ENCODE measurements at regions not wholly inside any gene's neighbourhood (a gene's known extent, or its start where the extent isn't known, plus 50 kb on each side); places are given as distances from the start of the nearest gene placed in this dataset.

GRCh38 chr1:172723251-172723650 is 64.3 kb downstream of the FASLG start:
- no peak overlapping the region for H2BK15ac ChIP-seq (ENCODE audit: low read length)
- H3K23ac ChIP-seq (ENCODE audit: insufficient read length) = no peak overlapping the region
- no peaks in the 10 kb centered on the region for H3K36me3 ChIP-seq (ENCODE audit: control insufficient read depth in 2 of 4, insufficient read depth in 4 of 4, low read length in 3 of 4)
- H3K4me1 ChIP-seq (replicated peaks in 1 of 4; ENCODE audit: control insufficient read depth in 3 of 4, insufficient read depth in 4 of 4, low read length in 3 of 4) = peaks cover 0 to 5% (median 0%) of the 10 kb centered on the region in 4 experiments; a peak in 1 of 7 replicates
- TF ChIP-seq NRF1 (IDR thresholded peaks at IDR 0.05; ENCODE audit: low read depth, low read length) = no peak
- no peak for TF ChIP-seq JUN (IDR thresholded peaks at IDR 0.05; ENCODE audit: low read depth, low read length)
- no peak for TF ChIP-seq GTF2F1 (IDR thresholded peaks at IDR 0.05; ENCODE audit: borderline replicate concordance, low read depth, low read length)
- TF ChIP-seq EP300 (IDR thresholded peaks at IDR 0.05; ENCODE audit: borderline replicate concordance in 1 of 2, low read depth in 2 of 2, low read length in 2 of 2) = no peak
- TF ChIP-seq BRCA1 (IDR thresholded peaks at IDR 0.05; ENCODE audit: low read depth, low read length) = no peak
- no peak for TF ChIP-seq CBX8 (IDR thresholded peaks at IDR 0.05; ENCODE audit: borderline replicate concordance, low read depth, low read length)
- TF ChIP-seq SP4 (IDR thresholded peaks at IDR 0.05; ENCODE audit: low read length) = no peak
- no peak for TF ChIP-seq POLR2A (IDR thresholded peaks at IDR 0.05; ENCODE audit: control extremely low read depth in 1 of 2, low read depth in 2 of 2, low read length in 2 of 2)
- no peak overlapping the region for H3K4me3 ChIP-seq (ENCODE audit: extremely low read depth in 1 of 4, insufficient read depth in 2 of 4, low read depth in 3 of 4, low read length in 4 of 4)
- DNase-seq (ENCODE audit: low read depth in 1 of 2, low spot score in 2 of 2) = no peak
- no peaks in the 10 kb centered on the region for H3K79me2 ChIP-seq (ENCODE audit: control insufficient read depth in 1 of 2, insufficient read depth in 2 of 2, low read length in 2 of 2)
- H2AFZ ChIP-seq (ENCODE audit: low read length) = no peak overlapping the region
- H2BK5ac ChIP-seq (ENCODE audit: low read depth, low read length) = no peak overlapping the region
- no peaks in the 10 kb centered on the region for H4K20me1 ChIP-seq (replicated peaks in 1 of 2; ENCODE audit: control insufficient read depth in 1 of 2, insufficient read depth in 2 of 2, low read length in 2 of 2)
- H2BK12ac ChIP-seq (ENCODE audit: low read depth, low read length) = no peak overlapping the region
- no peak overlapping the region for H3K27ac ChIP-seq (ENCODE audit: low read depth, low read length)
- no peak overlapping the region for H4K8ac ChIP-seq (ENCODE audit: extremely low read depth, insufficient read depth, low read length)
- no peak overlapping the region for H4K5ac ChIP-seq (ENCODE audit: insufficient read length, low read depth, low read length)
- FAIRE-seq = no peak
- no peak overlapping the region for H3K4me2 ChIP-seq (ENCODE audit: insufficient read depth in 1 of 2, low read depth in 2 of 2, low read length in 2 of 2)
- H3K9me3 ChIP-seq (ENCODE audit: insufficient read depth in 2 of 2, low read depth in 1 of 2, low read length in 1 of 2) = peaks cover 0 to 3% of the 10 kb centered on the region in 2 experiments; a peak in 1 of 4 replicates
- ChIA-PET CTCF (ENCODE audit: partially characterized antibody) (interaction anchor here (0.9 to 1.0 kb wide), 2 partner anchors 37 to 89 kb away, joined by 3 read pairs; no protein-coding TSS in a partner anchor), POLR2A (ENCODE audit: partially characterized antibody) (no interaction called here)
- no peaks in the 10 kb centered on the region for H3K27me3 ChIP-seq (replicated peaks in 1 of 4; ENCODE audit: control insufficient read depth in 3 of 4, extremely low read depth in 1 of 4, insufficient read depth in 3 of 4, low read length in 3 of 4)
- no peak overlapping the region for H2BK120ac ChIP-seq (replicated peaks; ENCODE audit: low read depth, low read length)
- H3K56ac ChIP-seq (replicated peaks; ENCODE audit: insufficient read length, low read depth, low read length) = no peak overlapping the region
- H3K18ac ChIP-seq (ENCODE audit: extremely low read depth, low read length) = no peak overlapping the region
- H3K9ac ChIP-seq (replicated peaks in 1 of 4; ENCODE audit: extremely low read depth in 1 of 4, low read depth in 3 of 4, low read length in 3 of 4) = no peak overlapping the region
- no peak overlapping the region for H4K91ac ChIP-seq (replicated peaks; ENCODE audit: insufficient read length, low read length)
- no peak overlapping the region for H3K14ac ChIP-seq (ENCODE audit: insufficient read length)
- H2AK5ac ChIP-seq (ENCODE audit: low read depth, low read length) = no peak overlapping the region
- 88% methylated on average over 1 of the region's 1 CpG; no CpG with 5 or more reads in 1 of the 2 experiments for WGBS, 2 experiments (ENCODE audit: extremely low coverage in 1 of 2, insufficient coverage in 1 of 2, insufficient read length in 1 of 2, insufficient replicate concordance in 2 of 2, low coverage in 1 of 2, low lambda C conversion rate in 2 of 2, missing lambda C conversion rate in 1 of 2)
- no peaks in the 10 kb centered on the region for H3K23me2 ChIP-seq (ENCODE audit: low read depth, low read length)
- no peak overlapping the region for H3K4ac ChIP-seq (replicated peaks; ENCODE audit: insufficient read length, low read depth, low read length)
- H3K79me1 ChIP-seq (ENCODE audit: low read depth, low read length) = no peaks in the 10 kb centered on the region
- H2BK20ac ChIP-seq (ENCODE audit: low read length) = no peak overlapping the region

Measured in H1 (cell line).